ENCODE measurements at regions not wholly inside any gene's neighbourhood (a gene's known extent, or its start where the extent isn't known, plus 50 kb on each side); places are given as distances from the start of the nearest gene placed in this dataset.

- ATAC-seq (no peak), DNase-seq (ENCODE audit: low read depth in 1 of 2, low spot score in 1 of 2) (no peak), FAIRE-seq (peak; percentile 28)
- no peaks in the 10 kb centered on the region for H3K9me3 ChIP-seq
- CTCF ChIA-PET, result no interaction called here
- WGBS (ENCODE audit: missing lambda C conversion rate), result 100% methylated on average over 1 of the region's 1 CpG
- POLR2A ChIA-PET, result no interaction called here
- no peaks in the 10 kb centered on the region for H3K4me1 ChIP-seq
- no peak for TF ChIP-seq FOSL2 (IDR thresholded peaks at IDR 0.05)
- no peak for TF ChIP-seq FOSL2 (CRISPR knock-in tag; IDR thresholded peaks at IDR 0.05)
- peak; percentile 52 for TF ChIP-seq MAFK (IDR thresholded peaks at IDR 0.05; ENCODE audit: partially characterized antibody)
- H3K4me2 ChIP-seq, result no peak overlapping the region
- no peak overlapping the region for H3K4me3 ChIP-seq
- H3K27ac ChIP-seq, result no peak overlapping the region
Measured at GRCh38 chr1:195430826-195431225, 1177.4 kb downstream of the KCNT2 start.

GRCh38 chr1:195428927-195429326, 1179.3 kb downstream of the KCNT2 start:
- 33% methylated on average over 4 of the region's 4 CpGs for WGBS (ENCODE audit: missing lambda C conversion rate)
- POLR2A ChIA-PET, result no interaction called here
- ATAC-seq, result no peak
- CTCF ChIA-PET, result no interaction called here
- TF ChIP-seq CHD2 (IDR thresholded peaks at IDR 0.05; ENCODE audit: low read length, partially characterized antibody) (no peak), SMC3 (IDR thresholded peaks at IDR 0.05) (no peak), HDAC2 (IDR thresholded peaks at IDR 0.05) (no peak), JUN (IDR thresholded peaks at IDR 0.05) (no peak), BHLHE40 (IDR thresholded peaks at IDR 0.05; ENCODE audit: low read depth, low read length) (no peak), RARB (CRISPR knock-in tag; IDR thresholded peaks at IDR 0.05) (no peak), MAX (IDR thresholded peaks at IDR 0.05) (no peak), CTCF (IDR thresholded peaks at IDR 0.05) (no peak), KDM1A (IDR thresholded peaks at IDR 0.05; ENCODE audit: low read depth) (no peak)
- no peak overlapping the region for H3K4me2 ChIP-seq
- no peak for DNase-seq (ENCODE audit: low read depth in 1 of 2, low spot score in 1 of 2)
- FAIRE-seq, result no peak
- no peaks in the 10 kb centered on the region for H3K9me3 ChIP-seq
- no peak overlapping the region for H3K27ac ChIP-seq
- no peak overlapping the region for H3K4me3 ChIP-seq
- H3K4me1 ChIP-seq, result no peaks in the 10 kb centered on the region

- ATAC-seq (no peak), DNase-seq (ENCODE audit: low read depth in 1 of 2, low spot score in 1 of 2) (no peak), FAIRE-seq (no peak)
- H3K9me3 ChIP-seq, result no peaks in the 10 kb centered on the region
- H3K4me3 ChIP-seq, result no peak overlapping the region
- WGBS (ENCODE audit: missing lambda C conversion rate), result 55% methylated on average over 1 of the region's 1 CpG
- ChIA-PET CTCF (no interaction called here), POLR2A (no interaction called here)
- H3K4me2 ChIP-seq, result no peak overlapping the region
- H3K4me1 ChIP-seq, result no peaks in the 10 kb centered on the region
- TF ChIP-seq RFX5 (IDR thresholded peaks at IDR 0.05) (no peak), SMC3 (IDR thresholded peaks at IDR 0.05) (no peak), NR3C1 (IDR thresholded peaks at IDR 0.05) (no peak), USF2 (IDR thresholded peaks at IDR 0.05) (no peak), KDM5A (IDR thresholded peaks at IDR 0.05) (no peak), FOXS1 (CRISPR knock-in tag; IDR thresholded peaks at IDR 0.05) (no peak)
- H3K27ac ChIP-seq, result no peak overlapping the region
Measured at GRCh38 chr1:195415584-195415983, 1192.7 kb downstream of the KCNT2 start.

GRCh38 chr1:195394567-195394966, 1213.7 kb downstream of the KCNT2 start:
- Histone ChIP-seq H3K27ac (no peak overlapping the region), H3K4me3 (no peak overlapping the region), H3K4me1 (no peaks in the 10 kb centered on the region), H3K9me3 (no peaks in the 10 kb centered on the region), H3K4me2 (no peak overlapping the region)
- DNase-seq (ENCODE audit: low read depth in 1 of 2, low spot score in 1 of 2), result no peak
- ATAC-seq, result no peak
- no peak for FAIRE-seq
- CTCF ChIA-PET, result no interaction called here
- POLR2A ChIA-PET, result no interaction called here
- 5% methylated on average over 1 of the region's 1 CpG for WGBS (ENCODE audit: missing lambda C conversion rate)
- TF ChIP-seq HDAC2 (IDR thresholded peaks at IDR 0.05), result no peak
- no peak for TF ChIP-seq TFCP2L1 (CRISPR knock-in tag; IDR thresholded peaks at IDR 0.05)
- no peak for TF ChIP-seq HOXA7 (CRISPR knock-in tag; IDR thresholded peaks at IDR 0.05)
- no peak for TF ChIP-seq HEYL (CRISPR knock-in tag; IDR thresholded peaks at IDR 0.05)
- TF ChIP-seq EHF (CRISPR knock-in tag; IDR thresholded peaks at IDR 0.05), result no peak
- TF ChIP-seq GATA3 (IDR thresholded peaks at IDR 0.05; ENCODE audit: borderline replicate concordance), result no peak
- TF ChIP-seq MAZ (IDR thresholded peaks at IDR 0.05; ENCODE audit: borderline replicate concordance, low read depth, low read length), result no peak
- TF ChIP-seq SMC3 (IDR thresholded peaks at IDR 0.05), result no peak
- no peak for TF ChIP-seq PBX3 (IDR thresholded peaks at IDR 0.05)
- TF ChIP-seq FOSB (CRISPR knock-in tag; IDR thresholded peaks at IDR 0.05), result no peak
- no peak for TF ChIP-seq JUNB (IDR thresholded peaks at IDR 0.05)
- TF ChIP-seq CHD4 (IDR thresholded peaks at IDR 0.05; ENCODE audit: borderline replicate concordance), result no peak
- no peak for TF ChIP-seq NFE2L2 (conservative IDR thresholded peaks at IDR 0.05; ENCODE audit: low read length)
- no peak for TF ChIP-seq HES2 (IDR thresholded peaks at IDR 0.05)
- TF ChIP-seq ELK1 (IDR thresholded peaks at IDR 0.05; ENCODE audit: low read depth, low read length), result no peak
- TF ChIP-seq PHF8 (IDR thresholded peaks at IDR 0.05; ENCODE audit: borderline replicate concordance, low read depth), result no peak
- no peak for TF ChIP-seq MYC (IDR thresholded peaks at IDR 0.05; ENCODE audit: borderline replicate concordance, low read length)

All from A549 (cell line).